KMS-11 (cell line): ENCODE measurements at regions not wholly inside any gene's neighbourhood (a gene's known extent, or its start where the extent isn't known, plus 50 kb on each side); places are given as distances from the start of the nearest gene placed in this dataset.

Experiments used
- H2AFZ ChIP-seq: fragments of 200-600 bp; sonication (generic); 2 replicates; pipeline ENCODE4 v1.6.1; 2016; ENCODE audit warnings: antibody characterized with exemption, mixed run types, low read depth
- H3K27ac ChIP-seq: fragments of 200-600 bp; sonication (generic); 2 replicates; pipeline ENCODE4 v1.6.1; 2016; ENCODE audit warnings: mild to moderate bottlenecking, mixed run types
- H3K27me3 ChIP-seq: fragments of 200-600 bp; sonication (generic); 2 replicates; pipeline ENCODE4 v1.6.1; 2017; ENCODE audit warnings: mild to moderate bottlenecking, low read depth, mixed run types, moderate library complexity; ENCODE audit not compliant: insufficient read depth
- H3K36me3 ChIP-seq: fragments of 200-600 bp; sonication (generic); 2 replicates; pipeline ENCODE4 v1.6.1; 2017; ENCODE audit warnings: mild to moderate bottlenecking, mixed run types; ENCODE audit not compliant: insufficient read depth
- H3K4me1 ChIP-seq: fragments of 200-600 bp; sonication (generic); 2 replicates; pipeline ENCODE4 v1.6.1; 2016; ENCODE audit warnings: mild to moderate bottlenecking, low read depth, mixed run types; ENCODE audit not compliant: poor library complexity, severe bottlenecking
- H3K4me2 ChIP-seq: fragments of 200-600 bp; sonication (generic); 2 replicates; pipeline ENCODE4 v1.7.0; 2016; ENCODE audit warnings: mild to moderate bottlenecking, mixed run types
- H3K4me3 ChIP-seq: fragments of 200-600 bp; sonication (generic); IDR thresholded peaks from 2 replicates; pipeline ENCODE4 v1.6.1; 2017; ENCODE audit warnings: low read depth, low read length, mixed read lengths; ENCODE audit not compliant: insufficient read depth
- H3K79me2 ChIP-seq: fragments of 200-600 bp; sonication (generic); 2 replicates; pipeline ENCODE4 v1.6.1; 2016; ENCODE audit warnings: low read depth, mixed run types; ENCODE audit not compliant: insufficient read depth
- H3K9ac ChIP-seq: fragments of 200-600 bp; sonication (generic); 2 replicates; pipeline ENCODE4 v1.6.1; 2016; ENCODE audit warnings: mild to moderate bottlenecking, mixed run types
- H4K20me1 ChIP-seq: fragments of 200-600 bp; sonication (generic); 2 replicates; pipeline ENCODE4 v1.6.1; 2016; ENCODE audit warnings: mild to moderate bottlenecking, mixed run types; ENCODE audit not compliant: insufficient read depth
- TF ChIP-seq, protein P1 (sequence below): fragments of 200-600 bp; sonication (generic); conservative IDR thresholded peaks from 2 replicates; pipeline ENCODE4 v1.6.1; 2017; ENCODE audit warnings: low read depth, mild to moderate bottlenecking, antibody characterized with exemption, low read length, moderate library complexity, mixed read lengths

GRCh38 chr5:40045429-40045828 is 620.6 kb upstream of the DAB2 start:
- no peak overlapping the region for H3K4me3 ChIP-seq
- H3K36me3 ChIP-seq, result no peaks in the 10 kb centered on the region
- H2AFZ ChIP-seq, result no peak overlapping the region
- H3K27ac ChIP-seq, result no peak overlapping the region
- H3K27me3 ChIP-seq, result no peaks in the 10 kb centered on the region
- TF ChIP-seq, protein P1, sequence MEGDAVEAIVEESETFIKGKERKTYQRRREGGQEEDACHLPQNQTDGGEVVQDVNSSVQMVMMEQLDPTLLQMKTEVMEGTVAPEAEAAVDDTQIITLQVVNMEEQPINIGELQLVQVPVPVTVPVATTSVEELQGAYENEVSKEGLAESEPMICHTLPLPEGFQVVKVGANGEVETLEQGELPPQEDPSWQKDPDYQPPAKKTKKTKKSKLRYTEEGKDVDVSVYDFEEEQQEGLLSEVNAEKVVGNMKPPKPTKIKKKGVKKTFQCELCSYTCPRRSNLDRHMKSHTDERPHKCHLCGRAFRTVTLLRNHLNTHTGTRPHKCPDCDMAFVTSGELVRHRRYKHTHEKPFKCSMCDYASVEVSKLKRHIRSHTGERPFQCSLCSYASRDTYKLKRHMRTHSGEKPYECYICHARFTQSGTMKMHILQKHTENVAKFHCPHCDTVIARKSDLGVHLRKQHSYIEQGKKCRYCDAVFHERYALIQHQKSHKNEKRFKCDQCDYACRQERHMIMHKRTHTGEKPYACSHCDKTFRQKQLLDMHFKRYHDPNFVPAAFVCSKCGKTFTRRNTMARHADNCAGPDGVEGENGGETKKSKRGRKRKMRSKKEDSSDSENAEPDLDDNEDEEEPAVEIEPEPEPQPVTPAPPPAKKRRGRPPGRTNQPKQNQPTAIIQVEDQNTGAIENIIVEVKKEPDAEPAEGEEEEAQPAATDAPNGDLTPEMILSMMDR, result no peak
- no peaks in the 10 kb centered on the region for H4K20me1 ChIP-seq
- no peaks in the 10 kb centered on the region for H3K4me1 ChIP-seq
- no peak overlapping the region for H3K4me2 ChIP-seq
- H3K79me2 ChIP-seq, result no peaks in the 10 kb centered on the region
- no peak overlapping the region for H3K9ac ChIP-seq

- H3K79me2 ChIP-seq, result no peaks in the 10 kb centered on the region
- H3K27ac ChIP-seq, result no peak overlapping the region
- H3K4me3 ChIP-seq, result no peak overlapping the region
- no peaks in the 10 kb centered on the region for H3K4me1 ChIP-seq
- TF ChIP-seq, protein P1, result no peak
- H3K9ac ChIP-seq, result no peak overlapping the region
- no peaks in the 10 kb centered on the region for H4K20me1 ChIP-seq
- H3K36me3 ChIP-seq, result no peaks in the 10 kb centered on the region
- no peak overlapping the region for H2AFZ ChIP-seq
- no peak overlapping the region for H3K4me2 ChIP-seq
- no peaks in the 10 kb centered on the region for H3K27me3 ChIP-seq
These were observed 619.1 kb upstream of the DAB2 start for GRCh38 chr5:40043916-40044315.

- Histone ChIP-seq H3K27me3 (no peaks in the 10 kb centered on the region), H3K4me3 (no peak overlapping the region), H3K9ac (no peak overlapping the region), H4K20me1 (no peaks in the 10 kb centered on the region), H3K36me3 (no peaks in the 10 kb centered on the region), H2AFZ (no peak overlapping the region), H3K79me2 (no peaks in the 10 kb centered on the region), H3K27ac (no peak overlapping the region), H3K4me1 (no peaks in the 10 kb centered on the region), H3K4me2 (no peak overlapping the region)
- TF ChIP-seq, protein P1, result no peak
These were observed 616.7 kb upstream of the DAB2 start for GRCh38 chr5:40041452-40041851.

- H3K4me2 ChIP-seq, result no peak overlapping the region
- H3K79me2 ChIP-seq, result no peaks in the 10 kb centered on the region
- no peaks in the 10 kb centered on the region for H3K27me3 ChIP-seq
- no peak overlapping the region for H3K27ac ChIP-seq
- H4K20me1 ChIP-seq, result no peaks in the 10 kb centered on the region
- no peak overlapping the region for H3K9ac ChIP-seq
- H3K4me1 ChIP-seq, result no peaks in the 10 kb centered on the region
- H3K36me3 ChIP-seq, result no peaks in the 10 kb centered on the region
- H3K4me3 ChIP-seq, result no peak overlapping the region
- no peak overlapping the region for H2AFZ ChIP-seq
- TF ChIP-seq, protein P1, result no peak
These were observed 612.9 kb upstream of the DAB2 start for GRCh38 chr5:40037713-40038112.
